Esophagus squamous epithelium (tissue), 5 donors: ENCODE measurements at regions not wholly inside any gene's neighbourhood (a gene's known extent, or its start where the extent isn't known, plus 50 kb on each side); places are given as distances from the start of the nearest gene placed in this dataset.
A peak's percentile ranks its signal among the peaks of the same experiment; 100 is the strongest.
"Not testable (repeated sequence)": the region's sequence is repeated elsewhere in the genome, so short reads cannot be mapped to it uniquely, and the experiment has no call there.

ENCODE experiments used
- DNase-seq: peaks from one replicate; lab custom pipeline; 2025; lab: John Stamatoyannopoulos, UW
- H3K27ac ChIP-seq, 4 donors: fragments of 200-600 bp; sonication (generic); one replicate each; pipeline ENCODE4 v1.5.1; 2016 to 2019; ENCODE audit warnings: mild to moderate bottlenecking in 1 of 4
- H3K27me3 ChIP-seq, 4 donors: fragments of 200-600 bp; sonication (generic); 1 replicate in 3 of 4; 2 replicates in 1 of 4; pipeline versions ENCODE4 v1.5.1 to v1.6.0; 2017 to 2021; ENCODE audit warnings: antibody characterized with exemption in 1 of 4
- H3K36me3 ChIP-seq, 3 donors: fragments of 200-600 bp; sonication (generic); one replicate each; pipeline ENCODE4 v1.5.1; 2016 to 2019
- H3K4me1 ChIP-seq, 3 donors: fragments of 200-600 bp; sonication (generic); one replicate each; pipeline ENCODE4 v1.5.1; 2017 to 2019
- H3K4me3 ChIP-seq, 4 donors: fragments of 200-600 bp; sonication (generic); 1 replicate in 3 of 4; 2 replicates in 1 of 4; pipeline ENCODE4 v1.5.1; 2016 to 2019; ENCODE audit warnings: mild to moderate bottlenecking in 2 of 4, moderate library complexity in 1 of 4
- H3K9me3 ChIP-seq, 3 donors: fragments of 200-600 bp; sonication (generic); one replicate each; pipeline ENCODE4 v1.5.1; 2016 to 2019
- POLR2A ChIP-seq, 4 donors: fragments of 450-650 bp; IDR thresholded peaks; one replicate each; pipeline ENCODE4 v1.6.1; 2017; ENCODE audit warnings: antibody characterized with exemption in 4 of 4, mild to moderate bottlenecking in 4 of 4, moderate library complexity in 3 of 4
- WGBS, 2 donors: methylation state at CpG; one replicate each; pipeline ENCODE4 v1.1.5; 2018; 5-methylcytosine and 5-hydroxymethylcytosine counted together
- intact Hi-C: fragments of 100-400 bp; cut with DNase I; formaldehyde crosslinking; loops from one replicate; pipeline ENCODE4 v1.15.0; 2022
- TF ChIP-seq, protein P1 (sequence below), 6 experiments: fragments of 450-650 bp in 4 of 6; fragments of 200-600 bp in 2 of 6; sonication (generic) in 2 of 6; IDR thresholded peaks; one replicate each; pipeline ENCODE4 v1.5.1; 2016 to 2019; ENCODE audit warnings: antibody characterized with exemption in 6 of 6, mild to moderate bottlenecking in 4 of 6, moderate library complexity in 4 of 6
- donor health status: DM: yes; HTN: yes; CAD: no.

DNA sequence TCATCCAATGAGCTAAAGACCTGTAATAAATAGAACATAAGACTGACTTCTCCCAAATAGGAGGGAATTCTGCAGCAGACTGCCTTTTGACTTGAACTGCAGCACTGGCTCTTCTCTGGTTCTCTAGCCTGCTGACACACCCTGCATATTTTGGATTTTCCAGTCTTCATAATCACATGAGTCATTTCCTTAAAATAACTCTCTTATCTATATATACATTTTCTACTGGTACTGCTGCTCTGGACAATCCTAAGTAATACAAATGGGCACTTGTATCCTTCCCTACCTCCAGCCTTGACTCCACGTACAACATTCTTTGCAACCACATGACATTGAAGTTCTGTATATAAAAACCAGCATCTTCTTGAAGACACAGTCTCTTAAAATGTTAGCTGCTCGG is 429.4 kb upstream of the TMPRSS15 start:
- 62 to 81% methylated on average over 2 of the region's 2 CpGs for WGBS, 2 donors
- intact Hi-C loops = no loop called here
- no peak for DNase-seq

GRCh38 chr21:18834121-18834520 is 430.5 kb upstream of the TMPRSS15 start:
- H3K36me3 ChIP-seq, H3K27me3 ChIP-seq, H3K9me3 ChIP-seq, DNase-seq, intact Hi-C loops, H3K27ac ChIP-seq, H3K4me1 ChIP-seq, H3K4me3 ChIP-seq: not testable (repeated sequence)
- WGBS, 2 donors = 52 to 87% methylated on average over 2 of the region's 2 CpGs

More for the DNA sequence above, 429.4 kb upstream of the TMPRSS15 start:
- Histone ChIP-seq H3K27ac (no peak overlapping the region), H3K4me1 (no peaks in the 10 kb centered on the region), H3K9me3 (no peaks in the 10 kb centered on the region), H3K27me3 (no peaks in the 10 kb centered on the region), H3K36me3 (no peaks in the 10 kb centered on the region), H3K4me3 (no peak overlapping the region)
- TF ChIP-seq POLR2A (IDR thresholded peaks at IDR 0.05) = no peak
- TF ChIP-seq, protein P1, sequence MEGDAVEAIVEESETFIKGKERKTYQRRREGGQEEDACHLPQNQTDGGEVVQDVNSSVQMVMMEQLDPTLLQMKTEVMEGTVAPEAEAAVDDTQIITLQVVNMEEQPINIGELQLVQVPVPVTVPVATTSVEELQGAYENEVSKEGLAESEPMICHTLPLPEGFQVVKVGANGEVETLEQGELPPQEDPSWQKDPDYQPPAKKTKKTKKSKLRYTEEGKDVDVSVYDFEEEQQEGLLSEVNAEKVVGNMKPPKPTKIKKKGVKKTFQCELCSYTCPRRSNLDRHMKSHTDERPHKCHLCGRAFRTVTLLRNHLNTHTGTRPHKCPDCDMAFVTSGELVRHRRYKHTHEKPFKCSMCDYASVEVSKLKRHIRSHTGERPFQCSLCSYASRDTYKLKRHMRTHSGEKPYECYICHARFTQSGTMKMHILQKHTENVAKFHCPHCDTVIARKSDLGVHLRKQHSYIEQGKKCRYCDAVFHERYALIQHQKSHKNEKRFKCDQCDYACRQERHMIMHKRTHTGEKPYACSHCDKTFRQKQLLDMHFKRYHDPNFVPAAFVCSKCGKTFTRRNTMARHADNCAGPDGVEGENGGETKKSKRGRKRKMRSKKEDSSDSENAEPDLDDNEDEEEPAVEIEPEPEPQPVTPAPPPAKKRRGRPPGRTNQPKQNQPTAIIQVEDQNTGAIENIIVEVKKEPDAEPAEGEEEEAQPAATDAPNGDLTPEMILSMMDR (IDR thresholded peaks at IDR 0.05) = no peak

- Histone ChIP-seq H3K36me3 (no peaks in the 10 kb centered on the region), H3K27me3 (no peaks in the 10 kb centered on the region), H3K4me1 (no peaks in the 10 kb centered on the region), H3K9me3 (peaks cover 0 to 4% (median 0%) of the 10 kb centered on the region in 3 donors), H3K4me3 (no peak overlapping the region), H3K27ac (no peak overlapping the region)
- TF ChIP-seq, protein P1 (IDR thresholded peaks at IDR 0.05) = peak in 1 of 6 experiments; percentile 10
- no peak for TF ChIP-seq POLR2A (IDR thresholded peaks at IDR 0.05)
- intact Hi-C loops = no loop called here
- no peak for DNase-seq
- WGBS, 2 donors = 80 to 100% methylated on average over 1 of the region's 1 CpG
These were observed 436.7 kb upstream of the TMPRSS15 start for GRCh38 chr21:18840239-18840638.

DNA sequence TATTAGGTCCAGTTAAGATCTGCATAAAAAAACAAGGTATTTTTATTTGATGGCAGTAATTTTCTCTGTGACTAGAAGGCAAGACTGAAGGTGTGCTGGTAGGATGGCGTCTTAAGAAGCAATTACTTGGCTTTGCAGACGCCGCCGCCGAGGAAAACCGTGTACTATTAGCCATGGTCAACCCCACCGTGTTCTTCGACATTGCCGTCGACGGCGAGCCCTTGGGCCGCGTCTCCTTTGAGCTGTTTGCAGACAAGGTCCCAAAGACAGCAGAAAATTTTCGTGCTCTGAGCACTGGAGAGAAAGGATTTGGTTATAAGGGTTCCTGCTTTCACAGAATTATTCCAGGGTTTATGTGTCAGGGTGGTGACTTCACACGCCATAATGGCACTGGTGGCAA is 454.0 kb upstream of the TMPRSS15 start:
- H3K36me3 ChIP-seq, H3K4me3 ChIP-seq, H3K27ac ChIP-seq, H3K27me3 ChIP-seq, H3K4me1 ChIP-seq, intact Hi-C loops, DNase-seq, H3K9me3 ChIP-seq: not testable (repeated sequence)
- 85 to 90% methylated on average over 14 to 16 of the region's 16 CpGs for WGBS, 2 donors

- intact Hi-C loops = no loop called here
- peaks cover 0 to 11% (median 4%) of the 10 kb centered on the region in 3 donors for H3K9me3 ChIP-seq
- no peaks in the 10 kb centered on the region for H3K4me1 ChIP-seq
- H3K27me3 ChIP-seq = no peaks in the 10 kb centered on the region
- 0 to 35% methylated on average over 1 of the region's 1 CpG for WGBS, 2 donors
- no peak overlapping the region for H3K27ac ChIP-seq
- DNase-seq = no peak
- no peaks in the 10 kb centered on the region for H3K36me3 ChIP-seq
- TF ChIP-seq, protein P1 (IDR thresholded peaks at IDR 0.05) = no peak
- no peak for TF ChIP-seq POLR2A (IDR thresholded peaks at IDR 0.05)
- H3K4me3 ChIP-seq = no peak overlapping the region
These were observed 465.5 kb upstream of the TMPRSS15 start for GRCh38 chr21:18869104-18869503.

GRCh38 chr21:18877917-18878316 is 474.3 kb upstream of the TMPRSS15 start:
- 34 to 100% methylated on average over 1 to 6 of the region's 9 CpGs for WGBS, 2 donors
- Histone ChIP-seq H3K36me3 (no peaks in the 10 kb centered on the region), H3K9me3 (peaks cover 0 to 20% (median 8%) of the 10 kb centered on the region in 3 donors), H3K27me3 (no peaks in the 10 kb centered on the region), H3K4me3 (no peak overlapping the region), H3K27ac (no peak overlapping the region), H3K4me1 (no peaks in the 10 kb centered on the region)
- no peak for DNase-seq
- intact Hi-C loops = no loop called here
- TF ChIP-seq, protein P1 (IDR thresholded peaks at IDR 0.05) = no peak
- TF ChIP-seq POLR2A (IDR thresholded peaks at IDR 0.05) = no peak
